CD8-positive, alpha-beta memory T cell (primary cell): ENCODE measurements at regions not wholly inside any gene's neighbourhood (a gene's known extent, or its start where the extent isn't known, plus 50 kb on each side); places are given as distances from the start of the nearest gene placed in this dataset.

Source experiments
- CTCF ChIA-PET: fragments of 350-600 bp; sonication (Branson Sonifier 250); formaldehyde crosslinking; loops from one replicate; lab custom pipeline; 2021; ENCODE audit warnings: antibody characterized with exemption; lab: Charles Lee
- POLR2A ChIA-PET: fragments of 350-600 bp; sonication (Branson Sonifier 250); formaldehyde crosslinking; loops from one replicate; lab custom pipeline; 2021; ENCODE audit warnings: antibody characterized with exemption; lab: Charles Lee
- DNase-seq, 5 donors: peaks; one replicate each; pipeline versions ENCODE4 v3.0.0 to v3.0.0-alpha.2; 2020 to 2022; ENCODE audit warnings: mixed read lengths in 1 of 5
- H3K27ac ChIP-seq: one replicate; pipeline ENCODE4 v1.7.0; 2013; ENCODE audit warnings: low read depth, mild to moderate bottlenecking, low read length, moderate library complexity
- H3K27me3 ChIP-seq: 2 replicates; pipeline ENCODE4 v1.7.0; 2013; ENCODE audit warnings: low read length, mild to moderate bottlenecking; ENCODE audit not compliant: insufficient read depth, poor library complexity, severe bottlenecking
- H3K36me3 ChIP-seq: 2 replicates; pipeline ENCODE4 v1.7.0; 2013; ENCODE audit warnings: mild to moderate bottlenecking, low read length, moderate library complexity; ENCODE audit not compliant: insufficient read depth
- H3K4me1 ChIP-seq: 2 replicates; pipeline ENCODE4 v1.7.0; 2013; ENCODE audit warnings: mild to moderate bottlenecking, low read length, moderate library complexity; ENCODE audit not compliant: insufficient read depth
- H3K4me3 ChIP-seq: 2 replicates; pipeline ENCODE4 v1.7.0; 2013; ENCODE audit warnings: mild to moderate bottlenecking, low read length
- H3K9me3 ChIP-seq: 2 replicates; pipeline ENCODE4 v1.7.0; 2013; ENCODE audit warnings: mild to moderate bottlenecking, low read length
- H3K27ac Mint-ChIP-seq, 8 donors: one replicate each; pipeline ENCODE4 v1.8.0; 2020 to 2021; ENCODE audit warnings: mixed read lengths in 8 of 8, mild to moderate bottlenecking in 6 of 8, inconsistent platforms in 3 of 8, moderate library complexity in 3 of 8
- H3K27me3 Mint-ChIP-seq, 2 donors: one replicate each; pipeline ENCODE4 v1.8.0; 2020 to 2021; ENCODE audit warnings: mixed read lengths in 2 of 2, mild to moderate bottlenecking in 1 of 2, moderate library complexity in 1 of 2
- H3K36me3 Mint-ChIP-seq, 3 donors: one replicate each; pipeline ENCODE4 v1.8.0; 2020 to 2021; ENCODE audit warnings: mixed read lengths in 3 of 3, inconsistent platforms in 1 of 3, mild to moderate bottlenecking in 1 of 3
- H3K4me1 Mint-ChIP-seq, 3 donors: one replicate each; pipeline ENCODE4 v1.8.0; 2020 to 2021; ENCODE audit warnings: mixed read lengths in 3 of 3, inconsistent platforms in 1 of 3, mild to moderate bottlenecking in 1 of 3
- H3K4me3 Mint-ChIP-seq, 7 donors: one replicate each; pipeline ENCODE4 v1.8.0; 2020 to 2021; ENCODE audit warnings: mixed read lengths in 7 of 7, mild to moderate bottlenecking in 6 of 7, moderate library complexity in 4 of 7, inconsistent platforms in 2 of 7
- H3K9me3 Mint-ChIP-seq, 5 donors: one replicate each; pipeline ENCODE4 v1.8.0; 2020 to 2022; ENCODE audit warnings: mixed read lengths in 5 of 5, mild to moderate bottlenecking in 3 of 5, moderate library complexity in 2 of 5, inconsistent platforms in 1 of 5

- Histone ChIP-seq H3K9me3 (no peaks in the 10 kb centered on the region), H3K4me1 (peaks cover 17% of the 10 kb centered on the region), H3K27me3 (no peaks in the 10 kb centered on the region), H3K4me3 (no peak overlapping the region), H3K27ac (no peak overlapping the region), H3K36me3 (no peaks in the 10 kb centered on the region)
- H3K4me3 Mint-ChIP-seq: no peak overlapping the region
- H3K27me3 Mint-ChIP-seq: no peaks in the 10 kb centered on the region
- H3K36me3 Mint-ChIP-seq: no peaks in the 10 kb centered on the region
- H3K9me3 Mint-ChIP-seq: no peaks in the 10 kb centered on the region
- DNase-seq: no peak
- H3K27ac Mint-ChIP-seq: no peak overlapping the region
- H3K4me1 Mint-ChIP-seq: peaks cover 0 to 9% (median 4%) of the 10 kb centered on the region in 3 donors
- ChIA-PET CTCF (interaction anchor here (1.3 kb wide), 1 partner anchor 10 kb away, joined by 3 read pairs; no protein-coding TSS in a partner anchor), POLR2A (no interaction called here)
Observed at GRCh38 chr4:38241541-38241940, 281.3 kb downstream of the PTTG2 start.

GRCh38 chr4:38242101-38242500 is 281.9 kb downstream of the PTTG2 start:
- no peaks in the 10 kb centered on the region for H3K36me3 ChIP-seq
- no peak overlapping the region for H3K4me3 ChIP-seq
- POLR2A ChIA-PET: no interaction called here
- peak overlapping the region in 1 of 8 donors; percentile 61 for H3K27ac Mint-ChIP-seq
- H3K4me1 ChIP-seq: peaks cover 17% of the 10 kb centered on the region
- H3K27me3 Mint-ChIP-seq: no peaks in the 10 kb centered on the region
- H3K4me1 Mint-ChIP-seq: peaks cover 0 to 9% (median 4%) of the 10 kb centered on the region in 3 donors
- no peaks in the 10 kb centered on the region for H3K9me3 ChIP-seq
- H3K27me3 ChIP-seq: no peaks in the 10 kb centered on the region
- CTCF ChIA-PET: interaction anchor here (1.3 kb wide), 1 partner anchor 11 kb away, joined by 3 read pairs; no protein-coding TSS in a partner anchor
- no peak overlapping the region for H3K4me3 Mint-ChIP-seq
- no peaks in the 10 kb centered on the region for H3K9me3 Mint-ChIP-seq
- no peaks in the 10 kb centered on the region for H3K36me3 Mint-ChIP-seq
- no peak for DNase-seq
- H3K27ac ChIP-seq: no peak overlapping the region

GRCh38 chr4:38242822-38243387 is 282.7 kb downstream of the PTTG2 start:
- peak overlapping the region in 3 of 8 donors; percentile 16 to 52 (median 42) for H3K27ac Mint-ChIP-seq
- no peaks in the 10 kb centered on the region for H3K27me3 ChIP-seq
- no peak overlapping the region for H3K4me3 ChIP-seq
- H3K27ac ChIP-seq: peak overlapping the region; percentile 54
- no peaks in the 10 kb centered on the region for H3K9me3 ChIP-seq
- H3K36me3 Mint-ChIP-seq: no peaks in the 10 kb centered on the region
- H3K4me1 Mint-ChIP-seq: peaks cover 0 to 9% (median 4%) of the 10 kb centered on the region in 3 donors
- H3K27me3 Mint-ChIP-seq: no peaks in the 10 kb centered on the region
- no peak for DNase-seq
- H3K4me3 Mint-ChIP-seq: no peak overlapping the region
- CTCF ChIA-PET: interaction anchor here (1.3 kb wide), 1 partner anchor 12 kb away, joined by 3 read pairs; no protein-coding TSS in a partner anchor
- peaks cover 17% of the 10 kb centered on the region for H3K4me1 ChIP-seq
- POLR2A ChIA-PET: no interaction called here
- H3K36me3 ChIP-seq: no peaks in the 10 kb centered on the region
- H3K9me3 Mint-ChIP-seq: peaks cover 0 to 2% (median 0%) of the 10 kb centered on the region in 5 donors

- H3K36me3 ChIP-seq: no peaks in the 10 kb centered on the region
- Mint-ChIP-seq H3K27me3 (no peaks in the 10 kb centered on the region), H3K9me3 (peaks cover 0 to 2% (median 0%) of the 10 kb centered on the region in 5 donors), H3K36me3 (no peaks in the 10 kb centered on the region), H3K27ac (peak overlapping the region in 3 of 8 donors; percentile 14 to 53 (median 52)), H3K4me1 (peaks cover 0 to 9% (median 4%) of the 10 kb centered on the region in 3 donors), H3K4me3 (no peak overlapping the region)
- H3K4me1 ChIP-seq: peaks cover 17% of the 10 kb centered on the region
- no peaks in the 10 kb centered on the region for H3K27me3 ChIP-seq
- no peaks in the 10 kb centered on the region for H3K9me3 ChIP-seq
- H3K4me3 ChIP-seq: peak overlapping the region; percentile 9
- DNase-seq: no peak
- H3K27ac ChIP-seq: peak overlapping the region; percentile 54
- ChIA-PET POLR2A (no interaction called here), CTCF (no interaction called here)
Observed at GRCh38 chr4:38243388-38244053, 283.3 kb downstream of the PTTG2 start.

- Mint-ChIP-seq H3K27me3 (peaks cover 2 to 3% of the 10 kb centered on the region in 2 donors), H3K4me3 (no peak overlapping the region), H3K4me1 (no peaks in the 10 kb centered on the region), H3K27ac (no peak overlapping the region), H3K36me3 (peaks cover 3 to 35% (median 3%) of the 10 kb centered on the region in 3 donors), H3K9me3 (peaks cover 17 to 35% (median 25%) of the 10 kb centered on the region in 5 donors)
- no peaks in the 10 kb centered on the region for H3K4me1 ChIP-seq
- no peak overlapping the region for H3K27ac ChIP-seq
- H3K4me3 ChIP-seq: no peak overlapping the region
- H3K9me3 ChIP-seq: peaks cover 5% of the 10 kb centered on the region
- POLR2A ChIA-PET: no interaction called here
- no peaks in the 10 kb centered on the region for H3K36me3 ChIP-seq
- no peak for DNase-seq
- H3K27me3 ChIP-seq: no peaks in the 10 kb centered on the region
- CTCF ChIA-PET: no interaction called here
Observed at GRCh38 chr4:38254825-38255224, 294.6 kb downstream of the PTTG2 start.

GRCh38 chr4:38255572-38255971 is 295.4 kb downstream of the PTTG2 start:
- Histone ChIP-seq H3K9me3 (peaks cover 5% of the 10 kb centered on the region), H3K4me3 (no peak overlapping the region), H3K27me3 (no peaks in the 10 kb centered on the region), H3K4me1 (no peaks in the 10 kb centered on the region), H3K36me3 (no peaks in the 10 kb centered on the region), H3K27ac (no peak overlapping the region)
- DNase-seq: no peak
- Mint-ChIP-seq H3K4me3 (no peak overlapping the region), H3K9me3 (peaks cover 14 to 29% (median 17%) of the 10 kb centered on the region in 5 donors), H3K36me3 (peaks cover 3 to 32% (median 3%) of the 10 kb centered on the region in 3 donors), H3K4me1 (no peaks in the 10 kb centered on the region), H3K27me3 (peaks cover 2 to 7% of the 10 kb centered on the region in 2 donors), H3K27ac (no peak overlapping the region)
- ChIA-PET POLR2A (no interaction called here), CTCF (no interaction called here)

GRCh38 chr4:38266616-38267015 is 306.4 kb downstream of the PTTG2 start:
- H3K27ac ChIP-seq: no peak overlapping the region
- H3K9me3 ChIP-seq: no peaks in the 10 kb centered on the region
- Mint-ChIP-seq H3K9me3 (no peaks in the 10 kb centered on the region), H3K27ac (no peak overlapping the region), H3K36me3 (peaks cover 0 to 4% (median 0%) of the 10 kb centered on the region in 3 donors), H3K4me3 (no peak overlapping the region), H3K4me1 (no peaks in the 10 kb centered on the region), H3K27me3 (peaks cover 0 to 5% of the 10 kb centered on the region in 2 donors)
- no peaks in the 10 kb centered on the region for H3K27me3 ChIP-seq
- H3K4me3 ChIP-seq: no peak overlapping the region
- ChIA-PET CTCF (no interaction called here), POLR2A (no interaction called here)
- no peak for DNase-seq
- H3K4me1 ChIP-seq: no peaks in the 10 kb centered on the region
- H3K36me3 ChIP-seq: no peaks in the 10 kb centered on the region

GRCh38 chr4:38268108-38268820 is 308.1 kb downstream of the PTTG2 start:
- peaks cover 0 to 5% of the 10 kb centered on the region in 2 donors for H3K27me3 Mint-ChIP-seq
- no peaks in the 10 kb centered on the region for H3K27me3 ChIP-seq
- no peak overlapping the region for H3K27ac Mint-ChIP-seq
- no peaks in the 10 kb centered on the region for H3K9me3 ChIP-seq
- H3K4me1 ChIP-seq: no peaks in the 10 kb centered on the region
- DNase-seq: no peak
- ChIA-PET POLR2A (no interaction called here), CTCF (no interaction called here)
- no peaks in the 10 kb centered on the region for H3K4me1 Mint-ChIP-seq
- H3K4me3 Mint-ChIP-seq: no peak overlapping the region
- H3K9me3 Mint-ChIP-seq: no peaks in the 10 kb centered on the region
- H3K36me3 ChIP-seq: no peaks in the 10 kb centered on the region
- no peak overlapping the region for H3K4me3 ChIP-seq
- no peak overlapping the region for H3K27ac ChIP-seq
- H3K36me3 Mint-ChIP-seq: peaks cover 0 to 4% (median 0%) of the 10 kb centered on the region in 3 donors
